ENCODE measurements at regions not wholly inside any gene's neighbourhood (a gene's known extent, or its start where the extent isn't known, plus 50 kb on each side); places are given as distances from the start of the nearest gene placed in this dataset.

- TF ChIP-seq CTCF (conservative IDR thresholded peaks at IDR 0.05) (no peak), ZFX (IDR thresholded peaks at IDR 0.05) (no peak)
These were observed 66.6 kb downstream of the ZFP36L2 start for GRCh38 chr2:43159797-43160196.
